ENCODE measurements at regions not wholly inside any gene's neighbourhood (a gene's known extent, or its start where the extent isn't known, plus 50 kb on each side); places are given as distances from the start of the nearest gene placed in this dataset.

DNA sequence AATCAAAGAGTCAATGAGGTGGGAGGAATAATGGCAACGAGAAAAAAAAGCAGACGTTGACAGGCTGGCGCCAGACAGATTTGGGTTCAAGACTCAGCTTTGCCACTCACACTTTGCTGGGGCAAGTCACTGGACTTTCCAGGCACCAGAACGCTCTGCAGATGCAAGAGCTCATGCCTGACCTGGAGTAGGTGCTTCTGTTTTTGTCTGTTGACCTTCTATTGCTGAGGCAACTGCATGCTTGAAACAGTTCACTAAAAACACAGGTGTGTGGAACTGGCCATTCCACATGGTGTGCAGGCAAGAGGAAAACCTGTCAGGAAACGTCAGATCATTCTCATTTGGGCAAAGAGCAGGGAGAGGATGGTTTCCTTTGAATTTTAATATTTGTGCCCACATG lies 161.2 kb upstream of the SMIM23 start:
- Histone ChIP-seq H3K4me2 (no peak overlapping the region), H2AFZ (no peak overlapping the region), H3K79me2 (ENCODE audit: low read depth) (no peaks in the 10 kb centered on the region), H3K4me3 (no peak overlapping the region), H3K27me3 (ENCODE audit: insufficient read depth, low read depth) (no peaks in the 10 kb centered on the region), H3F3A (ENCODE audit: insufficient read depth, low read depth) (no peaks in the 10 kb centered on the region), H3K36me3 (ENCODE audit: low read depth) (no peaks in the 10 kb centered on the region), H3K9me2 (ENCODE audit: insufficient read depth) (no peaks in the 10 kb centered on the region), H3K9me3 (ENCODE audit: insufficient read depth, low read depth) (no peaks in the 10 kb centered on the region), H3K4me1 (replicated peaks; ENCODE audit: insufficient read depth) (0 out of 2 replicates have a peak, but pooled peaks cover 4% of the 10 kb centered on the region), H3K27ac (no peak overlapping the region), H4K20me1 (ENCODE audit: insufficient read depth) (no peaks in the 10 kb centered on the region)
- DNase-seq, result no peak
- no peak for TF ChIP-seq EZH2 (IDR thresholded peaks at IDR 0.05; ENCODE audit: low read depth)
- TF ChIP-seq, protein P1, sequence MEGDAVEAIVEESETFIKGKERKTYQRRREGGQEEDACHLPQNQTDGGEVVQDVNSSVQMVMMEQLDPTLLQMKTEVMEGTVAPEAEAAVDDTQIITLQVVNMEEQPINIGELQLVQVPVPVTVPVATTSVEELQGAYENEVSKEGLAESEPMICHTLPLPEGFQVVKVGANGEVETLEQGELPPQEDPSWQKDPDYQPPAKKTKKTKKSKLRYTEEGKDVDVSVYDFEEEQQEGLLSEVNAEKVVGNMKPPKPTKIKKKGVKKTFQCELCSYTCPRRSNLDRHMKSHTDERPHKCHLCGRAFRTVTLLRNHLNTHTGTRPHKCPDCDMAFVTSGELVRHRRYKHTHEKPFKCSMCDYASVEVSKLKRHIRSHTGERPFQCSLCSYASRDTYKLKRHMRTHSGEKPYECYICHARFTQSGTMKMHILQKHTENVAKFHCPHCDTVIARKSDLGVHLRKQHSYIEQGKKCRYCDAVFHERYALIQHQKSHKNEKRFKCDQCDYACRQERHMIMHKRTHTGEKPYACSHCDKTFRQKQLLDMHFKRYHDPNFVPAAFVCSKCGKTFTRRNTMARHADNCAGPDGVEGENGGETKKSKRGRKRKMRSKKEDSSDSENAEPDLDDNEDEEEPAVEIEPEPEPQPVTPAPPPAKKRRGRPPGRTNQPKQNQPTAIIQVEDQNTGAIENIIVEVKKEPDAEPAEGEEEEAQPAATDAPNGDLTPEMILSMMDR (conservative IDR thresholded peaks at IDR 0.05), result no peak
- ChIA-PET POLR2A (ENCODE audit: unreplicated experiment) (no interaction called here), CTCF (no interaction called here)
- intact Hi-C loops (cut with micrococcal nuclease; ENCODE audit: unreplicated experiment), result no loop called here
- no TSS peak for BruUV-seq (replicated peaks)

DNA sequence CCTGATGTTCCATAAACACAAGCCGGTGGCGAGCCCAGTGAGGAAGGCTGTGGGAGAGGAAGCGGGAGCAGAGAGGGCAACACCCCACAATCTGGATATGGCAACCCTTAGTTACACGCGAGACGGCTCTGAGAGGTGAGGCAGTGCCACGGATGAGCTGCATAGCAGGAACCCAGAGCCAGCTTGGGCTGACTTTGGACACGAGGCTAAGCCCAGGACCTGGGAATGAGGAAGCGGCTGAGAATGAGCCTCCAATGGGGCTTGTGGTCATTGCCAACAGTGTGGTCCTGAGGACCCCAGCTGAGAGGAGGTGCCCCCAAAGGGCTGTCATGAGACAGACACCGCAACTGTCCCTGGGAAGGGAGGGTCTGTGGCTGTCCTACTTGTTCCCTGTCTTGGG lies 160.0 kb upstream of the SMIM23 start:
- Histone ChIP-seq H3K9me2 (ENCODE audit: insufficient read depth) (no peaks in the 10 kb centered on the region), H3K9me3 (ENCODE audit: insufficient read depth, low read depth) (no peaks in the 10 kb centered on the region), H3K27me3 (ENCODE audit: insufficient read depth, low read depth) (no peaks in the 10 kb centered on the region), H3F3A (ENCODE audit: insufficient read depth, low read depth) (no peaks in the 10 kb centered on the region), H3K4me3 (no peak overlapping the region), H3K79me2 (ENCODE audit: low read depth) (no peaks in the 10 kb centered on the region), H3K27ac (no peak overlapping the region), H4K20me1 (ENCODE audit: insufficient read depth) (no peaks in the 10 kb centered on the region), H3K4me1 (replicated peaks; ENCODE audit: insufficient read depth) (0 out of 2 replicates have a peak, but pooled peaks cover 9% of the 10 kb centered on the region), H3K4me2 (no peak overlapping the region), H2AFZ (no peak overlapping the region), H3K36me3 (ENCODE audit: low read depth) (no peaks in the 10 kb centered on the region)
- ChIA-PET CTCF (no interaction called here), POLR2A (ENCODE audit: unreplicated experiment) (no interaction called here)
- no TSS peak for BruUV-seq (replicated peaks)
- TF ChIP-seq, protein P1 (conservative IDR thresholded peaks at IDR 0.05), result no peak
- no peak for TF ChIP-seq EZH2 (IDR thresholded peaks at IDR 0.05; ENCODE audit: low read depth)
- DNase-seq, result no peak
- intact Hi-C loops (cut with micrococcal nuclease; ENCODE audit: unreplicated experiment), result no loop called here

DNA sequence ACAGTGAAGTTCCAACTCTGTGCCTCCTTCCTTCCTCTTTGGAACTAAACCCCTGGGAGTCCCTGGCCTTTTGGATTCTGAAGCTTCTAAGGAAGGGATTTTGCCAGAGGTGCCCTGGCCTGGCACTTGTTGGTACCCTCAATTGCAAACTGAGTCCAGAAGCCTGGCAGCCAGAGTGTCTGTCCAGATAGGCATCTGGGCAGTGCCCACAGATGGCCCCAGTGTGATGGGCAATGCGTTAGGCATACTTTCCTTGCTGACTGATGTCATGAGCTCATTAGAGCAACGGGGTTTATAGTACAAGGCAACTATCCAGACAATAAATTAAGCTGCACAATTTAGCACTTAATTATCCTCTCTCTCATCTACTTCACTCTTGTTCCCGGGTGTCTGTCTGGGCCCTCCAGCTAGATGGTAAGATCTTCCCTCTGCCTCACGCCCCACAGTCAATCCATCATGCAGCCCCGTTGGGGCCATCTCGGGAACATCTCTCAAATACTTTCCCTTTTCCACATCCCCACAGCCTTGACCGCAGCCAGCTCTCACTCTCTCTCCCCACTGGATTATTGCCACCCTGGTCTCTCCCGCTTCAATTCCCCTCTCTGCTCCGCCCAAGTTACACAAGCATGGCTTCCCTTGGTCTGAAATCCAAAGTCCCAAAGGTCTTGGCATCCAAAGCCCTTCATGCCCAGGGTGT lies 157.5 kb upstream of the SMIM23 start:
- H3K4me2 ChIP-seq, result no peak overlapping the region
- no peak overlapping the region for H2AFZ ChIP-seq
- no TSS peak for BruUV-seq (replicated peaks)
- no peaks in the 10 kb centered on the region for H3K36me3 ChIP-seq (ENCODE audit: low read depth)
- H3K9me2 ChIP-seq (ENCODE audit: insufficient read depth), result no peaks in the 10 kb centered on the region
- H3K9me3 ChIP-seq (ENCODE audit: insufficient read depth, low read depth), result no peaks in the 10 kb centered on the region
- no peak for DNase-seq
- intact Hi-C loops (cut with micrococcal nuclease; ENCODE audit: unreplicated experiment), result no loop called here
- H3K4me1 ChIP-seq (replicated peaks; ENCODE audit: insufficient read depth), result 0 out of 2 replicates have a peak, but pooled peaks cover 9% of the 10 kb centered on the region
- H3K27me3 ChIP-seq (ENCODE audit: insufficient read depth, low read depth), result no peaks in the 10 kb centered on the region
- H3K79me2 ChIP-seq (ENCODE audit: low read depth), result no peaks in the 10 kb centered on the region
- CTCF ChIA-PET, result no interaction called here
- no peak overlapping the region for H3K27ac ChIP-seq
- POLR2A ChIA-PET (ENCODE audit: unreplicated experiment), result no interaction called here
- no peak for TF ChIP-seq EZH2 (IDR thresholded peaks at IDR 0.05; ENCODE audit: low read depth)
- TF ChIP-seq, protein P1 (conservative IDR thresholded peaks at IDR 0.05), result no peak
- no peak overlapping the region for H3K4me3 ChIP-seq
- no peaks in the 10 kb centered on the region for H3F3A ChIP-seq (ENCODE audit: insufficient read depth, low read depth)
- no peaks in the 10 kb centered on the region for H4K20me1 ChIP-seq (ENCODE audit: insufficient read depth)
